Brain microvascular endothelial cell (primary cell): ENCODE measurements at regions not wholly inside any gene's neighbourhood (a gene's known extent, or its start where the extent isn't known, plus 50 kb on each side); places are given as distances from the start of the nearest gene placed in this dataset.

Source experiments
- DNase-seq: peaks from one replicate; pipeline ENCODE4 v3.0.0-alpha.2; 2020
- H3K27ac ChIP-seq: fragments of 250-450 bp; sonication (Bioruptor Pico); 2 replicates; pipeline ENCODE4 v1.5.1; 2020; ENCODE audit warnings: mild to moderate bottlenecking, moderate library complexity
- H3K27me3 ChIP-seq: fragments of 250-450 bp; sonication (Bioruptor Pico); replicated peaks from 2 replicates; pipeline ENCODE4 v1.5.1; 2020; ENCODE audit warnings: mild to moderate bottlenecking
- H3K36me3 ChIP-seq: fragments of 250-450 bp; sonication (Bioruptor Pico); replicated peaks from 2 replicates; pipeline ENCODE4 v1.5.1; 2020; ENCODE audit warnings: mild to moderate bottlenecking
- H3K4me3 ChIP-seq: 2 replicates; pipeline ENCODE4 v1.5.1; 2011; ENCODE audit warnings: low read depth, mild to moderate bottlenecking, control low read depth, low read length, moderate library complexity
- CTCF ChIP-seq: IDR thresholded peaks from 2 replicates; pipeline ENCODE4 v1.5.1; 2011; ENCODE audit warnings: low read depth, mild to moderate bottlenecking, moderate library complexity, low read length, control low read depth, inconsistent platforms; ENCODE audit errors: missing control alignments
- in situ Hi-C: cut with HindIII; loops from 2 replicates; pipeline ENCODE4 v1.10.0; 2017; ENCODE audit warnings: low sequenced_read_pairs, low pct_ligation_motif_present

- peak overlapping the region; percentile 90 for H3K27ac ChIP-seq
- H3K36me3 ChIP-seq: no peaks in the 10 kb centered on the region
- TF ChIP-seq CTCF: no peak
- no peak for DNase-seq
- no peaks in the 10 kb centered on the region for H3K27me3 ChIP-seq
- in situ Hi-C loops: no loop called here
- no peak overlapping the region for H3K4me3 ChIP-seq
Measured at GRCh38 chr3:174777813-174778212, 81.3 kb upstream of the NAALADL2 start.

GRCh38 chr3:174783502-174783901 is 75.6 kb upstream of the NAALADL2 start:
- no peak for DNase-seq
- no peaks in the 10 kb centered on the region for H3K27me3 ChIP-seq
- no peak for TF ChIP-seq CTCF
- H3K27ac ChIP-seq: no peak overlapping the region
- in situ Hi-C loops: no loop called here
- no peak overlapping the region for H3K4me3 ChIP-seq
- H3K36me3 ChIP-seq: no peaks in the 10 kb centered on the region

GRCh38 chr3:174784206-174784934 is 74.8 kb upstream of the NAALADL2 start:
- Histone ChIP-seq H3K4me3 (no peak overlapping the region), H3K27ac (no peak overlapping the region), H3K36me3 (no peaks in the 10 kb centered on the region), H3K27me3 (no peaks in the 10 kb centered on the region)
- DNase-seq: no peak
- in situ Hi-C loops: no loop called here
- no peak for TF ChIP-seq CTCF

- Histone ChIP-seq H3K27me3 (no peaks in the 10 kb centered on the region), H3K36me3 (no peaks in the 10 kb centered on the region), H3K4me3 (no peak overlapping the region), H3K27ac (no peak overlapping the region)
- in situ Hi-C loops: no loop called here
- DNase-seq: no peak
- TF ChIP-seq CTCF: no peak
Measured at GRCh38 chr3:174786825-174787224, 72.3 kb upstream of the NAALADL2 start.

- no peak for DNase-seq
- Histone ChIP-seq H3K36me3 (no peaks in the 10 kb centered on the region), H3K4me3 (no peak overlapping the region), H3K27ac (no peak overlapping the region), H3K27me3 (no peaks in the 10 kb centered on the region)
- in situ Hi-C loops: no loop called here
- no peak for TF ChIP-seq CTCF
Measured at GRCh38 chr3:174791161-174791560, 68.0 kb upstream of the NAALADL2 start.

GRCh38 chr3:174792864-174793263 is 66.3 kb upstream of the NAALADL2 start:
- no peaks in the 10 kb centered on the region for H3K27me3 ChIP-seq
- no peaks in the 10 kb centered on the region for H3K36me3 ChIP-seq
- no peak for TF ChIP-seq CTCF
- no peak overlapping the region for H3K27ac ChIP-seq
- DNase-seq: no peak
- in situ Hi-C loops: no loop called here
- no peak overlapping the region for H3K4me3 ChIP-seq
